GM18907 (cell line): ENCODE measurements at regions not wholly inside any gene's neighbourhood (a gene's known extent, or its start where the extent isn't known, plus 50 kb on each side); places are given as distances from the start of the nearest gene placed in this dataset.
"Not testable (repeated sequence)": the region's sequence is repeated elsewhere in the genome, so short reads cannot be mapped to it uniquely, and the experiment has no call there.

ENCODE experiments used
- ATAC-seq: cut with Tn5 transposase; IDR thresholded peaks from one replicate; pipeline ENCODE4 v1.9.1; 2021; ENCODE audit warnings: mild to moderate bottlenecking, moderate library complexity; ENCODE audit not compliant: unreplicated experiment

- ATAC-seq, result not testable (repeated sequence)
Observed at GRCh38 chr7:4609576-4609975, 72.5 kb upstream of the FOXK1 start.

- ATAC-seq, result peak; percentile 66
Observed at GRCh38 chr7:4610768-4611467, 71.2 kb upstream of the FOXK1 start.

GRCh38 chr7:4612237-4612636 lies 69.9 kb upstream of the FOXK1 start:
- ATAC-seq, result no peak

GRCh38 chr7:4612939-4613841 lies 68.9 kb upstream of the FOXK1 start:
- ATAC-seq, result no peak

- ATAC-seq, result no peak
Observed at GRCh38 chr7:4613846-4614548, 68.1 kb upstream of the FOXK1 start.

- ATAC-seq, result no peak
Observed at GRCh38 chr7:4616116-4616515, 66.0 kb upstream of the FOXK1 start.

GRCh38 chr7:4621396-4621795 lies 60.7 kb upstream of the FOXK1 start:
- ATAC-seq, result no peak

GRCh38 chr7:4626318-4626845 lies 55.7 kb upstream of the FOXK1 start:
- ATAC-seq, result no peak

GRCh38 chr7:4629287-4629895 lies 52.7 kb upstream of the FOXK1 start:
- no peak for ATAC-seq

GRCh38 chr7:4631380-4632179 lies 50.5 kb upstream of the FOXK1 start:
- no peak for ATAC-seq
